ENCODE measurements at regions not wholly inside any gene's neighbourhood (a gene's known extent, or its start where the extent isn't known, plus 50 kb on each side); places are given as distances from the start of the nearest gene placed in this dataset.

DNA sequence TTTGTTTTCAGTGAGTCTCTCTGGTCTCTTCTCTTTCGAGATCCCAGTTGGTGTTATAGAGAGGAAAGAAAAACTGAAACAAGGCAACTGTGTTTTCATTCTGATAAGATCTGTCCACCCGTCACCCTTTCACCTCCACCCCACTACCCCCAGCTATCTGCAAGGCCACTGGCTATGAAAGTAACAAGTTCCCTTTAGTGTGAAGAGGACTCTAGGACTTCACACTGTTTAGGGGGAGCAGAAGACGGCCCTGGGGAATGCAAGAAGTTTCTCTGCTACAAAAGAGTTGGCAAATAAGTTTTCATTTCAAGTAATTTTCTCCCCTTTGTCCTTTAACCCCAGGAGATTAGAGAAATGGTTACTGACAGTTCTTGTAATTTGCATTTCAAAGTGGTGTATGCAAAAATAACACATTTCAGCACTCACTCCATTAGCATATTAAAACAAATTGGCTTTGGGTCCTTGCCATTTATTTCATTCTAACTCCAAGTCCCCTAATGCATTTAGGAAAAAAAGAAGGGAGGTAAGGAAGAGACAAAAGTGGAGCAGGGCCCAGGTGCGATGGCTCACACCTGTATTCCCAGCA lies 79.6 kb upstream of the PPM1J start:
- TF ChIP-seq EZH2phosphoT487 (IDR thresholded peaks at IDR 0.05; ENCODE audit: low read depth) = no peak
- TF ChIP-seq, protein P1, sequence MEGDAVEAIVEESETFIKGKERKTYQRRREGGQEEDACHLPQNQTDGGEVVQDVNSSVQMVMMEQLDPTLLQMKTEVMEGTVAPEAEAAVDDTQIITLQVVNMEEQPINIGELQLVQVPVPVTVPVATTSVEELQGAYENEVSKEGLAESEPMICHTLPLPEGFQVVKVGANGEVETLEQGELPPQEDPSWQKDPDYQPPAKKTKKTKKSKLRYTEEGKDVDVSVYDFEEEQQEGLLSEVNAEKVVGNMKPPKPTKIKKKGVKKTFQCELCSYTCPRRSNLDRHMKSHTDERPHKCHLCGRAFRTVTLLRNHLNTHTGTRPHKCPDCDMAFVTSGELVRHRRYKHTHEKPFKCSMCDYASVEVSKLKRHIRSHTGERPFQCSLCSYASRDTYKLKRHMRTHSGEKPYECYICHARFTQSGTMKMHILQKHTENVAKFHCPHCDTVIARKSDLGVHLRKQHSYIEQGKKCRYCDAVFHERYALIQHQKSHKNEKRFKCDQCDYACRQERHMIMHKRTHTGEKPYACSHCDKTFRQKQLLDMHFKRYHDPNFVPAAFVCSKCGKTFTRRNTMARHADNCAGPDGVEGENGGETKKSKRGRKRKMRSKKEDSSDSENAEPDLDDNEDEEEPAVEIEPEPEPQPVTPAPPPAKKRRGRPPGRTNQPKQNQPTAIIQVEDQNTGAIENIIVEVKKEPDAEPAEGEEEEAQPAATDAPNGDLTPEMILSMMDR (IDR thresholded peaks at IDR 0.05; ENCODE audit: low read depth, low read length) = no peak

All from OCI-LY3 (cell line).